ENCODE measurements at regions not wholly inside any gene's neighbourhood (a gene's known extent, or its start where the extent isn't known, plus 50 kb on each side); places are given as distances from the start of the nearest gene placed in this dataset.

GRCh38 chr5:155974369-155974768, 352.6 kb upstream of the SGCD start:
- TF ChIP-seq, protein P1, sequence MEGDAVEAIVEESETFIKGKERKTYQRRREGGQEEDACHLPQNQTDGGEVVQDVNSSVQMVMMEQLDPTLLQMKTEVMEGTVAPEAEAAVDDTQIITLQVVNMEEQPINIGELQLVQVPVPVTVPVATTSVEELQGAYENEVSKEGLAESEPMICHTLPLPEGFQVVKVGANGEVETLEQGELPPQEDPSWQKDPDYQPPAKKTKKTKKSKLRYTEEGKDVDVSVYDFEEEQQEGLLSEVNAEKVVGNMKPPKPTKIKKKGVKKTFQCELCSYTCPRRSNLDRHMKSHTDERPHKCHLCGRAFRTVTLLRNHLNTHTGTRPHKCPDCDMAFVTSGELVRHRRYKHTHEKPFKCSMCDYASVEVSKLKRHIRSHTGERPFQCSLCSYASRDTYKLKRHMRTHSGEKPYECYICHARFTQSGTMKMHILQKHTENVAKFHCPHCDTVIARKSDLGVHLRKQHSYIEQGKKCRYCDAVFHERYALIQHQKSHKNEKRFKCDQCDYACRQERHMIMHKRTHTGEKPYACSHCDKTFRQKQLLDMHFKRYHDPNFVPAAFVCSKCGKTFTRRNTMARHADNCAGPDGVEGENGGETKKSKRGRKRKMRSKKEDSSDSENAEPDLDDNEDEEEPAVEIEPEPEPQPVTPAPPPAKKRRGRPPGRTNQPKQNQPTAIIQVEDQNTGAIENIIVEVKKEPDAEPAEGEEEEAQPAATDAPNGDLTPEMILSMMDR (IDR thresholded peaks at IDR 0.05): no peak
- no peak for TF ChIP-seq POLR2AphosphoS5 (IDR thresholded peaks at IDR 0.05; ENCODE audit: low read depth, low read length)
